NCI-H226 (cell line): ENCODE measurements at regions not wholly inside any gene's neighbourhood (a gene's known extent, or its start where the extent isn't known, plus 50 kb on each side); places are given as distances from the start of the nearest gene placed in this dataset.
"Not testable (repeated sequence)": the region's sequence is repeated elsewhere in the genome, so short reads cannot be mapped to it uniquely, and the experiment has no call there.

Experiments used
- DNase-seq: peaks from one replicate; pipeline ENCODE4 v3.0.0-alpha.2; 2015

GRCh38 chr11:130979386-130979972 lies 63.2 kb upstream of the SNX19 start:
- no peak for DNase-seq

GRCh38 chr11:130980071-130980862 lies 64.0 kb upstream of the SNX19 start:
- no peak for DNase-seq

DNA sequence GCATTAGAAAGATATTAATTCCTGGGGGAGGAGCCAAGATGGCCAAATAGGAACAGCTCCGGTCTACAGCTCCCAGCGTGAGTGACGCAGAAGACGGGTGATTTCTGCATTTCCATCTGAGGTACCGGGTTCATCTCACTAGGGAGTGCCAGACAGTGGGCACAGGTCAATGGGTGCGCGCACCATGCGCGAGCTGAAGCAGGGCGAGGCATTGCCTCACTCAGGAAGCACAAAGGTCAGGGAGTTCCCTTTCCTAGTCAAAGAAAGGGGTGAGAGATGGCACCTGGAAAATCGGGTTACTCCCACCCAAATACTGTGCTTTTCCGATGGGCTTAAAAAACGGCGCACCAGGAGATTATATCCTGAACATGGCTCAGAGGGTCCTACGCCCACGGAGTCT lies 68.0 kb upstream of the SNX19 start:
- DNase-seq, result not testable (repeated sequence)

GRCh38 chr11:130992788-130993187 lies 76.5 kb upstream of the SNX19 start:
- no peak for DNase-seq

- DNase-seq, result no peak
These were observed 77.8 kb upstream of the SNX19 start for GRCh38 chr11:130994043-130994442.

DNA sequence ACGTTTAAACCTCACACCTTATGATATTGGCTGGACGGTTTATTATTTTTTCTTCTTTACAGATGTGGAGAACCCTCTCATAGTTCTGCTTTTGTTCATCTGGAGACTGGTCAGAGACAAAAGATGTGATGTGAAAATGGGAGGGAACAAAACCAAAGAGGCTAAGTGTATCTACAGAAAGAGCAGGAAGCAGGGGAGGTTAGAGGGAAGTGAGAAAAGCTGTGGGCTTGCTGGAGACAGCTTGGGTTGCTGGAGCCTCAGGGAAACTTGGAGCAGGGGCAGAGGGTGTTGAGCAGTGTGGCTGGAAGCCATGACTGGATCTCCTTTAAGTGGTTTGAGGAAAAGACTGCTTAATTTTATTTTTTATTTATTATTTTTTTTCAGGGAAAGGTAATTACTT lies 79.0 kb upstream of the SNX19 start:
- no peak for DNase-seq

GRCh38 chr11:130997278-130997677 lies 81.0 kb upstream of the SNX19 start:
- no peak for DNase-seq

GRCh38 chr11:130999086-130999485 lies 82.8 kb upstream of the SNX19 start:
- peak; percentile 11 for DNase-seq

DNA sequence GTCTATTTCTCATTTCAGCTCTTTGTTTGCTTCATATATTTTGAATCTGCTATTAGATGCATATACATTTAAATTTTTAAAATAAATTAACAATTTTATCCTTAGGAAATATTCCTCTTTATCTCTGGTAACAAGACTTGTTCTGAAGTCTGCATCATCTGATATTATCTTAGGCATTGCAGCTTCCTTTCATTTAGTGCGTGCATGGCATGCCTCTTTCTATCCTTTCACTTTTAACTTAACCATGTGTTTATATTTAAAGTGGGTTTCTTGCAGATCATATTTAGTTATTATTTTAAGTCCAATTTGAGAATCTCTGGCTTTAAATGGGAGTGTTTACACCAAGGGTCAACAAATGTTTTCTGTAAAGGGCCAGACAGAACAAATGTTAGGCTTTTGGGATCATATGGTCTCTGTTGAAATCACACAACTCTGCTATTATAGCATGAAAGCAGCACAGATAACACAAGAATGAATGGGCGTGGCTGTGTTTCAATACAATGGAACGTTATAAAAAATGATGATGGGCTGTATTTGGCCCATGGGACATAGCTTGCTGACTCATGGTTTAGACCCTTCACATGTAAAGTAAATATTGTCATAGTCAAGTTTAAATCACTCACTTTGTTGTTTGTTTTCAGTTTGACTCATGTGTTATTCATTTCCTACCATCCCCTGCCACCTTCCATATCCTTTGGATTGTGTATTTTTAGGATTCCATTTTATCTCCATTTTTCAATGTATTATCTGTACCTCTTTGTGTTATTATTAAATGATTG lies 83.9 kb upstream of the SNX19 start:
- peak; percentile 69 for DNase-seq

DNA sequence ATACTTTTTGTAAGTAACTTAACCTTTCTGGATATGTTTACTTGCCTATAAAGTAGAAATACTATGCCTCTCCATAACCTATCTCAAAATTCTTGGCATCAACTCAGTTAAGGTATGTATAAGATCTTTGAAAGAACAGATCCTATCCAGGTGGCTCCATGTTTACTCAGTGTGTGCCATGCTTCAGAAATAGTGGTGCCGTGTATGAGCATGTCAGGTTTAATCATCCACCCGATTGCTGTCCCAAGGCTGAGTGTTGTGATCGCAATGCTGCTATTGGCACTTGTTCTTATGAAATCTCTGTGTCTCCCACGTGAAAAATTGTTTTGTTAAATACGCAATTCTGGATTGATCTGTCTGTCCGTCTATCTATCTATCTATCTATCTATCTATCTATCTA lies 85.9 kb upstream of the SNX19 start:
- no peak for DNase-seq

- DNase-seq, result no peak
These were observed 89.5 kb upstream of the SNX19 start for GRCh38 chr11:131005829-131006228.

DNA sequence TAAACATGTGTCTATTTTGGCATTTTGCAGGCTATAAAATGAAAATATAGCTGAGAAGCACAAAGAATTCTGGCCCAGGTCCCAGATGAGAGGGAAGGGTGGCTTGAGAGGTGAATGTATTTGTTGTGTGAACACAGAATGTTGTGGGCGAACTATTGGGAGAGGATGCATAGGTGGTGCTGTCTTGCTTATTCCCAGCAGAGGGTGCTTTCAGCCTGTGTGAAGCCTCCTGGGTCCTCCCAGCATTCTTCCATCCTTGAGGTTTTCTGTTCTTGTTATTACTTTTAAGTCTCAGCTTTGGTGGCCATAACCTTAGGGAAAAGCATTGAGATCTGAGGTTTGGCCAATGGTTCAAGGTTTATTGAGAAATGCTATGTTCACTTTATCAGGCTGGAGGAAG lies 108.7 kb upstream of the SNX19 start:
- DNase-seq, result no peak

- DNase-seq, result no peak
These were observed 109.3 kb upstream of the SNX19 start for GRCh38 chr11:131025421-131026125.

GRCh38 chr11:131027491-131027890 lies 111.2 kb upstream of the SNX19 start:
- no peak for DNase-seq

DNA sequence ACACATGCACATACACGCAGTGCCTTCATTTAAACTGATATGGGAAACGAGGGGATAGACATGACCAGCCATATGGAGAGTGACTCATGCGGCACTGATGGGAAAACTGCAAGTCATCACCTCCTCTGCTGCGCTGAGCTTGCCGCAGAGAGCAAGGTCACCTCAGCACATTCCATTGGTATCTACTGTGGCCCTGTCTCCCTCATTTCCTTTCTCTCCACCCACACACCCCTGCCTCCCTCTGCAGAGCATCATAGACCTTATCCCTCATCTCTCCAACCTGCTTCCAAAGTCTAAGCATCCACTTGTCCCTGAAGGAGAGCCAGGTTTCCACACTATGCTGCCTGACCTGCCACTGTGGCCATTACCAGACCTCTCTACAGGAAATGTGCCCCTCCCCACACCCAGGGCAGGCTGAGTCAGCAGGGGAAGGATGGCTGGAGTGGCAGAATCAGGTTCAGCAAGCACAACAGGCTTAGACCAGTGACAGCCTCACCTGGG lies 116.9 kb upstream of the SNX19 start:
- DNase-seq, result no peak

GRCh38 chr11:131036514-131036913 lies 120.2 kb upstream of the SNX19 start:
- no peak for DNase-seq

DNA sequence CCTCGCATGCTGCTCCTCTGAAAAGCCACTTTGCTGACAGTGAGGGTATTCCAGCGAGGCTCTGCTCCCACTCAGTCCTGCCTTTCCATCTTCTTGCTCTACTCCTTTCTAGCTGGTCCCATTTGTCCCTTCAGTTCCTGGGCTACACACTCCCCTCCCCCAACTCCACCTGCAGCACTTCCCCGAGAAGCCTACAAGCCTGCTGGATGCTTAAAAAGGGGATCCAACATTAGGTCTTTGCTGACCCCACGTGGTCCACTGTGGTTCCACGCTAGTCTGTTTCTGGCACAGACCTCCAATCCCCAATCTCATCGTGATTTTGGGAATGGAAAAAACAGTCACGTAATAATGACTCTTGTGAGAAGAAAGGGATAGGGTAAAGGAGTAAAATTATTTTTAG lies 121.6 kb upstream of the SNX19 start:
- no peak for DNase-seq

DNA sequence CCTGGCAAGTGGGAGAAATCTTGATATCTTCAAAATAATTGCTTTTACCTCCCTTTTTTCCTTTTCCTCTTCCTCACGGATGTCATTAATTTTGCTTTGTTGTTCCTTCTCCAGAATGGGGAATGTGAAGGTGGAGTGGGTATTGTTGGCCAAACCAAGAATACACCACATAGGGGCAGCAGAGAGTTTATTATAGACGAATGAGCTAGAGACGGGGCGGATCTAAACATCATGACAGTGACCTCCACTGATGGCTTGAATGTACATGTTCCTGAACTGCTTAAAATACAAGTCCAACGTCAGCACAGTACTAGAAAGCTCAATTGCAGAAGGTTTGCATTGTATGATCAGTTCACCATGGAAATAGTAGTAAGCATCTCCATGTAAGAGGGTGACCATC lies 122.3 kb upstream of the SNX19 start:
- DNase-seq, result no peak

DNA sequence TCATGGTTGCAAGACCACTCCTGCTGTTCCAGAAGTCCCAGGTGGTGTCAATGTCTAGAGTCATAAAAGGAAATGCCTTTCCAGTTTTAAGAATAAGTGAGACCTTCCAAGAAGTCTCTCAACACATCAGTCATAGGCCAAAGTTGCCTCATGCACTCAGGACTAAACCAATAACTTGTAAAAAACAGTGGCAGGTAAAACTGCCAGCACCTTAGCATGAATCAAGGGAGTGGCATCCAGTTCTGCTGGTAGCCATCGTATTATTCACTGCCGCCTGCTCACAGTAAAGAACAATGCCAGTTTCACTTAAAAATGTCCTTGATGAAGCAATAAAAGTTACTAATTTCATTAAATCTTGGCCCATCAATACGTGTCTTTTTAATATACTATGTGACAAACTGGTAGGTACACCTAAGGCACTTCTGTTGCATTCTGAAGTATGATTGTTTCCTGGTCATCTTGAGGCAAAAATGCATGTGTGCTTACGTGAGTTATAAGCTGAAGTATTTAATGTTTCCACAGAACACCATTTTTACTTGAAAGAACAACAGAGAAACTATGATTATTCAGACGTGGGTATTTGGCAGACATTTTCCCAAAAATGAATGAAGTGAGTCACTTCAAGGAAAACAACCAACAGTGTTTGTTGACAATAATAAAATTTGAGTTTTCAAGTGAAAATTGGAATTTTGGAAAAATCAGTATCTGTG lies 125.2 kb upstream of the SNX19 start:
- DNase-seq, result no peak

- no peak for DNase-seq
These were observed 125.7 kb upstream of the SNX19 start for GRCh38 chr11:131042041-131042390.

- DNase-seq, result no peak
These were observed 127.0 kb upstream of the SNX19 start for GRCh38 chr11:131043251-131043650.

GRCh38 chr11:131044851-131045250 lies 128.6 kb upstream of the SNX19 start:
- DNase-seq, result no peak

GRCh38 chr11:131052367-131052766 lies 136.1 kb upstream of the SNX19 start:
- no peak for DNase-seq
